NCI-H2081 treated with DMSO at 0.1 percent for 48 hours (cell line): ENCODE measurements at regions not wholly inside any gene's neighbourhood (a gene's known extent, or its start where the extent isn't known, plus 50 kb on each side); places are given as distances from the start of the nearest gene placed in this dataset.
"Not testable (repeated sequence)": the region's sequence is repeated elsewhere in the genome, so short reads cannot be mapped to it uniquely, and the experiment has no call there.

Source experiments
- DNase-seq: peaks from one replicate; lab custom pipeline; 2025; lab: John Stamatoyannopoulos, UW

DNA sequence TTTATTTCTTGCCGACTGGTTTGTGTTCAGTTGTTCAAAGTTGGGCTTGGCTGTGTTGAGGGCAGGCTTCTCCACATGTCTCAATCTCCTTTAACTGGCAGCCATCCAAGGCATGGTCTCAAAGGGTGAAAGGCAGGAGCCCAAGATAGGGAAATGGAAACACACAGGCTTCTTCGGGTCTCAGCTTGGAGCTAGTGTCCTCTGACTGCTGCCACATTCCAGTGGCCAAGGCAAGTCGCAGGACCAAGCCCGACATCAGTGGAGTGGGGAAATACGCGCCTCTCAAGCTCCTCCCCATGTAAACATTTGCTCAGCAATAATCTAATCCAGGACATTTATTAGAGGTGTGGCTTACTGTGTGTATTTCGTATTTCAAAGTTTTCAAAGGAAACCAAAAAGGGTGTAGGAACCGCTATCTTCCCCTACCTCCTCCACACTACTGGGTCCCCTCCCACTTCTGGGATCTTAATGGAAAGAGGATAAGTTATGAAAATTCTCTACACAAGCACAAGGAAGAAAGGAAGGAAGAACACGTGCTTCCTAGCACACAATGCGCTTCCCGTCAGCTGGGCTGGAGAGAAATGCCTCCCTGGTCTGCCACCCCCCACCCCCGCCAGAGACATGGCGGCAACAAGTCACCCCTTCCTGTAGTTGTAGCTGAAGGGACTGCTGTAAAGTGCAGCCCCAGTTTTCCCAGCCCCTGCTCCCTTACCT lies 181.7 kb downstream of the FAM43A start:
- DNase-seq, result no peak

DNA sequence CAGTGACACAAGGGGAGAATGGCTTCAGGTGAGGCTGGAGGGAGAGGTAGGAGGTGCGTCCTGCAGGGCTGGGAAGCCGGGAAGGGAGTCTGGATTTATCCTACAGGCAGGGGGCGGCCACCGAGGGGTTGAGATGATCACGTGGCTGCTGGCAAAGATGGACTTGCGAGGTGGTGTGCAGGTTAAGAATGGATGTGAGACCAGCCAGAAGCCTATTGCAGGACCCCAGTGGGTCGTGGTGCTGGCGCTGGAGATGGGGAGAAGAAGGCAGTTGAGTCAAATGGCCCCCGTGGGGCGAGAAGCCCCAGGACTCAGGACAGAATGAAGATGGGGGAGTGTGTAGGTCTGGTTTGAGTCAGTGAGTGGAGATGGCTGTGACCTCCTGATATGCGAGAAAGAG lies 183.1 kb downstream of the FAM43A start:
- no peak for DNase-seq

DNA sequence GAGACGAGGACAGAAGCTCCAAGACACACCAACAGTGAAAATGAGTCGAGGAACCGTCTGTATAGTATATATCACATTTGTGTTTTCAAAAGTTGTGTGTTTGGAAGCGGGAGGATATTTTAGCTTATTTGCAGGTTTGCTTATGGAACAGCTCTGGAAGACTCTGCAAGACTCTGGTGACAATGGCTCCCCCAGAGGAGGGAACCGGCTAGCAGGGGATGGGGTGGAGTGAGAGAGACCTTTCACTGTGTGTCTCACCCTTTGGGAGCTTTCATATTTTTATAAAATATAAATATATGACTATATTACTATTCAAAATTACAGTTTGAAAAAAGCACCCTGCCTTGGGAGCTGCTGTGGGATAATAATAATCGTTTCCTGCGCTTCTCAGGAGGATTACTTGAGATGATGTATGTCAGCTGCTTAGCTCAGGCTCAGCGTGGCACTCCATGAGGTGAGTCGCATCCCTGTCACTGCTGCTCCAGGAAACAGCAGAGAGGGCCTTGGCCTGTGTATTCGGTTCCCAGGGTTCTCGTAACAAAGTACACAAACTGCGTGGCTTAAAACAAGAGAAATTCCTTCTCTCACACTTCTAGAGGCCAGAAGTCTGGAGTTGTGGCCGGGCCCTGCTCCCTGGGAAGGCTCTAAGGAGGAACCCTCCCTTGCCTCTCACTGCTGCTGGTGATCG lies 183.9 kb downstream of the FAM43A start:
- no peak for DNase-seq

DNA sequence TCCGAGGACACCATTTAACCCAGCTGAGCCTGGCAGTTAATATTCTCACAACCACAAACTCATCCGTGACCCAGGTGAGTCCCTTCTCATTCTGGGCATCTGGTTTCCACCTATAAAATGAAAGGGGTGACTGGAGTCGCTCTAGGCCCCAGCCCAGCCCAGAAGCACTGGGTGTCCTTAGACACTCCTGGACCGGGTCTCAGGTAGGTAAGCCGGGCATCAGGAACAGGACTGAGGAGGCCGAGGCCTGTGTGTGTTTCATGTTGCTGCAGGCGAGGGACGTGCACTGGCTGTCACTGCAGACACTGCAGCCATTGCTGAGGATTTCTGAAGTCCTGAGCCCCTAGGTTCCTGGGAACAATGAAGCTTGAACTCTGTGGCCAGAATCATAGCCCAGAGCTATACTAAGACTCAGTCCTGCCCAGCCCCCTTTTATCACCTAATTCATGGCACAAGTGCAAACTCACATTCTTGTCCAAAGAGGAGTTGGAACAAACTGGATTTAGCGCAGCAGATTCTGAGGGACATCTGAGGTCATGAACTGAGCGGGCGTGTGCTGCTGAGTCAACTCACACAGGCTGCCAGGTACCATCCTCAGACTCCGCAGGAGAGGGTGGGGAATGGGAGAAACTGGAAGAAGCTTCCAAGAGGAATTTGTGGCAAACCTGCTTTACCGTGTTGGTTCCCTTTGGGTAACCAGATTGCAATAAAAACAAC lies 184.9 kb downstream of the FAM43A start:
- DNase-seq, result no peak

DNA sequence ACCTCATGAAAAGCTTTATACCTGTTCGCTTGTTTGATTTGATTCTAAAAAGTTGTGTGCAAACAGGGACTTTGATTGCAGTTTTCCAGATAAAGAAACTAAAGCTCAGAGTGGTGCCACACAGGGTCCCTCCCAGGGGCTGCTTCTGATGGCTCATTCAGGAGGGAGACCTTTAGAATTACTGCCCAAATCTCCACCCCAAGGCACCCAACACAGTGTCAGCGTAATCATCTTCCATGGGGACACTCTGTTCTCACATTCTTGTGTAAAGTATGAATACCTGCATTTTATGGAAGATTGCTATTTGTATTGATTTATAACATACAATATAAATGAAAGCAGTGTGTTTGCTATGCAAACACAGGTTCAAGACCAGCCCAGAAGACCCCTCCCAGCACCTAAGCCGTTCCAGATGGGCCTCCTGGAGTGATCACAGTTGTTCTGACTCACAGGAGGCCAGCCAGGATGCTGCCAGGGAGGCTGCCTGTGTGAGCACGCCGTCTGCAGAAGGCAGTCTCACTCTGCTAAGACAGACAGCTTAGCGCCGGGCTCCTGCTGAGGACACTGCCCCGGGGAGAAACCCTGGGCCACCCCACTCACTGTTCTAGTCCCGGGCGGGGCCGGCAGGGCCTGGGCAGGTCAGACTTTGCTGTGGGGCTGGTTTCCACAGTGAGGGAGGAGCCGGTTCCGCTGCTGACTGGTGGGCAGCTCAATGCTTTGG lies 185.6 kb downstream of the FAM43A start:
- peak; percentile 77 for DNase-seq

DNA sequence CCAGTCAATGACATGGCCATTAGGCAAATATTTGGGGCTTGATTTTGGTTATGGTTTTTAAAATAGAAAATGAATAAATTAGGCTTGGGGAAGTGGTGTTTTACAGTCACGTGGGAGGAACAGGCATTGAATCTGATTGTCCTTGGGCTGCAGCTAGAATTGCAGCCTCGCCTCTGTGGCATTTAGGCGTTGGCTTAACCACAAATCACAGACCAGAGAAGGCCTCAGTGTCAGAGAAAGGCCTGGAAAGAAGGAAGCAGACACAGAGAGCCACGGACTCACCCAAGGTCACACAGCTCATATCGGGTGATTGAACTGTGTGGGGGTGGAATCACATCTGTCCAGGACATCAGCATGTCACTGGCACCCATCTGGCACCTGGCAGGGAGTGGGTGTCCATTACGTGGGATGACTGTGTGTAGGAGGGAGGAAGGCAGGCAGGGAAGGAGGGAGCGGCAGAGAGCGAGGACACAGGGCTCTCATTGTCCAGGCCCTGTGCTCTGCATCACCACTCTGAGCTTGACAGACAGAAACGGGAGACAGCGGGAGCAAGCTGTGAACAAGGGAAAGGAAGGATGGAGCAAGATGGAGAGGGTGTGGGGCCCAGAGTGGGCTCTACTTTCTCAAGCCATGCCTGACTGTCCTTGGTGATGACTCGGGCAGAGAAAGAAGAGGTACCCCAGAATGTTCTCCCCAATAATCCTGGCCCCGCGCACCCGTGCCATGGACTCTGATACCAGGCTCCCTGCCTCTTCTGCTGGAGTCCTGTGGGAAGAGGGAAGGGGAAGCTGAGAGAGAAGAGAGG lies 186.4 kb downstream of the FAM43A start:
- DNase-seq, result no peak

DNA sequence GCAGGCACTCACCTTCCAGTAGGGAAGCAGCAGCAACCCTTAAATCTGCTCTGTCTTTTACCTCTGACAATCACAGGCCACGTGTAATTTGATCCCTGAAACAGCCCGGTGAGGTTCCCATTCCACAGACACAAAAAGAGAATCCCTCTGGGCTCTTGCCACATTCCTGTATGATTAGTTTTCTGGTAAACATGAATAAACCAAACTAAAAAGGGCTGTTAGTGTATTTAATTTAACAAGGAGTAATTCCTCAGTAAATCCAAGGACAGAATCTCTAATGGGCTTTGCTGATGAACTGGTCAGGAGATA lies 186.9 kb downstream of the FAM43A start:
- no peak for DNase-seq

DNA sequence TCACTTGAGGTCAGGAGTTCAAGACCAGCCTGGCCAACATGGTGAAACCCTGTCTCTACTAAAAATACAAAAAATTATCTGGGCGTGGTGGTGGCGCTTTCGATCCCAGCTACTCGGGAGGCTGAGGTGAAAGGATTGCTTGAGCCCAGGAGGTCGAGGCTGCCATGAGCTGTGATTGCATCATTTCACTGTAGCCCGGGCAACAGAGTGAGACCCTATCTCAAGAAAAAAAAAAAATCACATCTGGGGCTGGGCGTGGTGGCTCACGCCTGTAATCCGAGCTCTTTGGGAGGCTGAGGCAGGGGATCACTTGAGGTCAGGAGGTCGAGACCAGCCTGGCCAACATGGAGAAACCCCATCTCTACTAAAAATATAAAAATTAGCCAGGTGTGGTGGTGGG lies 187.8 kb downstream of the FAM43A start:
- not testable (repeated sequence) for DNase-seq

DNA sequence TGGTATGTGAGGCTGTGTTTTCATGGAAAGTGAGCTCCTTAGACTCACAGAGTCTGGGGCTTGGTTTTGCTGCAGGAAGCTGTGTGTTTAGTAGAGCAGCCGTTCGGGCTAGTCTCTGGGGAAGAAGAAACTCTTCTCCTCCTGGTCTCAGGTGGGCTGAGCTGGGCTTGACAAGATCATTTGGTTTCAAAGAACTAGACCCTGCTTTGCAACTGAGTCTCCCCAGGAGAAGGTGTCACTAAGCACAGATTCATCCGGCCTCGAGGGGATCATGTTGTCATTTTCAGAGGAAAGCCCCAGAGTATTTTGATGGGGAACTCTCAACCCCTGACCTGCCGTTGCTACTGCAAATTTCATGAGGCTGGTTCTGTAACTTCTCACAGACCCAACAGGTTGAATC lies 188.5 kb downstream of the FAM43A start:
- no peak for DNase-seq

DNA sequence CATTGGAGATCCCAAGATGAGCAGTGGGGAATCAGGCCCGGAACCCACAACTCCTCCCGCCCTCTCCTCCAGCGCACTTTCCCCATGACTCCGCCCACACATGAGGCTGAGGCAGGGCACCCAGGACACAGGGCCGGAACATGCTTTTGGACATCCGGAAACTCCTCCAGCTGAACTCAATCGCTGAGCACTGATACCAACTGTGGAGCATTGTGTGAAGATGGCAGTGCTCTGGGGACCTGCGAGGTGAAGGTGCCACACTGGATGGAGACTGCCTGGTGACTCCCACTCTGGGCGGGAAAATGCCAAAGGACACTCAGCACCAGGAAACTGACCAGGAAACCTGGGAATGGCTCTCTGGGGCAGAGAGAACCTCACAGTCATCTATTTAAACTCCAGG lies 189.1 kb downstream of the FAM43A start:
- no peak for DNase-seq

DNA sequence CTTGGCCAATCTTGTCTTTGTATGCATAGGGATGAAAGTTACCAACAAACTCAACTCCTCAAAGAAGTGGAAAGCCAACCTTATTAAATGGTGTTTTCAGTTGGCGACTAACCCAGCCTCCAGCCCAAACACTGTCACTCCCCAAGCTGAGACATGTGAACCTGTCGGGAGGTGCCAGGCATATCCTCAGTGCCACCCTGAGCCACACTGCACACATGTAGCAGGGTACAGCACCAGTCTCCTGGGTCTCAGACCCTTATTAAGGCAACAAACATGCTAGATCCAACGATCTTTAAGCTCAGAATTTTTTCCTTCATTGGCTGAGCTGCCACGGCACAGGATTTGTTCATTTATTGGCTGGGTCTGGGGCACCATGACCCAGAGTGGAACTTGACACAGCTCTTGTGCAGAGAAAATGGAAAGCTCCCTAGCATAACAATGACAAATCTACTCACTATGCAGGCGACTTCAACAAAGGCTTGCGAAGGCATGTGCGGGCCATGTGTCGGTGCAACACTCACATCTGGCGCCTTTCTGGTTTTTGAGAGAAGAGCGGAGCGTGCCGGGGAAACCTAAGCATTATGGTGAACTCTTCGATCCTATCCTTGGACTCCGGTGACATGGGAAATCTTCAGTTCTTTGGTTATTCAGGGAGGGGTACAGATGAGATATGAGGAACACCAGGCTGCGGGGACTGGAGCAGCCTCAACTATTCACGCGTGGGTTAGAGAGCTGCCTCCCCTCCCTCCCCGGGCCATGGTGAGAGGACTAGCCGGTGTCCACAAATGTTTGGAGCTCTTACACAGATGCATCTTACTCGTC lies 190.1 kb downstream of the FAM43A start:
- no peak for DNase-seq

DNA sequence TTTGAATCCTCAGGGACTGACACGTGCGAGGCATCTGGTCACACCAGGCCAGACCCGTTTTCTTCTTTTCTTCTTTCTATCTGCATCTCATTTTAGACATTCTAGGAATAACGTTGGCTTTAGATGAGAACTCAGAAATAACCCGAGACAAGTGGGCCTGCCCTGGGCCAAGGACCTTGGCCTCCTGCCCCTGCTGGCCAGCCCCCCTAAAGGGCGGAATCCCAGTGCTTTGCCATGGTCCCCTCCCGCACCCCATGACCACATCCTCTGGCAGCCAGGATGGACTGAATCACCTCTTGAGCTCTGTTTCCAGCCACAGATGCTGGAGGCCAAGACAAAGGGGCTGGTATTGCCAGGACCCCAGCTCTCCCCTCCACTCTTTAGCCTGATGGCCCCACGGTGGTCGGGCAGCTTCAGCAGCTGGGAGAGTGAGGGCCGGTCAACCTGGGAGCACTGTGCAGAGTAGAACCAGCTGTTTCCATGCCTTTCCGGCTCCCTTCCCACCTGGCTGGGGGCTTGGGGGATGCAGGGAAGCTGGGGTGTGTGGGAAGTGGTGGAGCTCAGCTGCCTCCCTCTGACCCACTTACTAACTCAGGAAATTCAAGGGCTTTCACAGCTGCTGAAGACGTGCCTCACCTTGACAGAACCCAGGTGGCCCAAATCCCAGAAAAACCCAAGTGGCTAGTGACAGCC lies 190.9 kb downstream of the FAM43A start:
- DNase-seq, result no peak

DNA sequence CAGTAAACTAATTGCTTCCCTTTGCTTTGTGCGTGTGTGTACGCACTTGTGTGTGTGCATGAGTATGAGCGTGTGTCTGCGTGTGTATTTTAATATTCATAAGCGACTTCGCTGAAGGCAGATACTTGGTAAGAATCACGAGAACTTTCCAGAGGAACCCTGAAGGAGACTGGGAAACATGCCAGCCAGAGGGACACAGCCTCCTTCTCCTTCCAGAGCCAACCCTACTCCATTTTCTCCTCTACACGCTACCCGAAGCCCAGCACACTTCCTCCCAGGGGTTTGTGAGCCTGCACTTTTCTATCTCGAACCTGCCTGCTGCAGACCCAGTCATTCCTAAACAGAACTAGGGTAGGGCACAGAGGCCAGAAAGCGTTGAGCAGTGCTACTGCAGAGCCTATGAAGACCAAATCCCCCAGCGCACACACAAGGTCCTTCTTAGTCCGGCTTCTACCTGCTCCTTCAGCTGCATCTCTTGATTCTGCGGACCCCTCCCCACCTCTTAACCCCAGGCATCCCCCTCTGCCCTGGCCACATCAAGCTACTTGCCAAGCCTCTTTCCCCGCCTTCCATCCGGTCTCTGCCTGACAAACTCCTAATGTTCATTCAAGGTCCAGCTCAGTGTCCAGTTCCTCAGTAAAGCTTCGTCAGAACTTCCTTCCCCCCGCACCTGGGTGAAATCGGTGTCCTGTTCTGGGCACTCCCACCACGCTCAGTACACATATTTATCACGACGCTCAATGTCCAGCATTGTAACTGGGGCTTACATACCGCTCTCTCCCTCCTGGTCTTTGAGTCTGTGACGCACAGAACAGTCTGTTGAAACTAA lies 191.8 kb downstream of the FAM43A start:
- DNase-seq, result no peak

DNA sequence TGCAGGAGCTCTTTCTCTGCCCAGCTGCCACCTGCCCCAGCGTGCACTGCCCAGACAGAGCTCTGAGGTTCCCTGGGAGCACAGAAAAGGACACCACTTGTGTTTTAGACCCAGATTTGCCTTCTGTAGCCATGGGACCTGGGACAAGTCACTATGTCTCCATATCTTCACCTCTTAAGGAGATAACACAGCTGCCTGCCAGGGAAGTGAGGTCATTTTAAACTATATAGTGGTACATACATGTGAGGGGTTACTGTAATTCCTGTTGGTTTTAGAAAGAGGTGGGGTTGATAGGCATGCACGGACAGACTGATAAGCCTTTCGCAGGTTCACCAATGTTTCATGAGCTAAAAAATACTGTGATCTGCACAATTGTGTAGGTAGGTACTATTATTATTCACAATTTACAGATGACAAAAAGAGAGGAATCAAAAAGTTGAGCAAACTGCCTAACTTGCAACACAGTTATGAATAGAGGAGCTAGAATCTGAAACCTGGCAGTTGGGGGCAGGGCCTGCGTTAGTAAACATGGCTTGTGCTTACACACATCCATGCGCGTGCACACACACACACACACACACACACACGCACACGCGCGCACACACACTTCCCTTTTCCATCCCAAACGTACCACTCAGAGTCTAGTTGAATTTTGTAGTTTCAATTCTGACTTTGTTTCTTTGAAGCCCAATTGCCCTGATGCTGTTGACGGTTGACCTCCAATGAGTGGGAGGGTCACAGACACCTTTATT lies 193.6 kb downstream of the FAM43A start:
- no peak for DNase-seq

DNA sequence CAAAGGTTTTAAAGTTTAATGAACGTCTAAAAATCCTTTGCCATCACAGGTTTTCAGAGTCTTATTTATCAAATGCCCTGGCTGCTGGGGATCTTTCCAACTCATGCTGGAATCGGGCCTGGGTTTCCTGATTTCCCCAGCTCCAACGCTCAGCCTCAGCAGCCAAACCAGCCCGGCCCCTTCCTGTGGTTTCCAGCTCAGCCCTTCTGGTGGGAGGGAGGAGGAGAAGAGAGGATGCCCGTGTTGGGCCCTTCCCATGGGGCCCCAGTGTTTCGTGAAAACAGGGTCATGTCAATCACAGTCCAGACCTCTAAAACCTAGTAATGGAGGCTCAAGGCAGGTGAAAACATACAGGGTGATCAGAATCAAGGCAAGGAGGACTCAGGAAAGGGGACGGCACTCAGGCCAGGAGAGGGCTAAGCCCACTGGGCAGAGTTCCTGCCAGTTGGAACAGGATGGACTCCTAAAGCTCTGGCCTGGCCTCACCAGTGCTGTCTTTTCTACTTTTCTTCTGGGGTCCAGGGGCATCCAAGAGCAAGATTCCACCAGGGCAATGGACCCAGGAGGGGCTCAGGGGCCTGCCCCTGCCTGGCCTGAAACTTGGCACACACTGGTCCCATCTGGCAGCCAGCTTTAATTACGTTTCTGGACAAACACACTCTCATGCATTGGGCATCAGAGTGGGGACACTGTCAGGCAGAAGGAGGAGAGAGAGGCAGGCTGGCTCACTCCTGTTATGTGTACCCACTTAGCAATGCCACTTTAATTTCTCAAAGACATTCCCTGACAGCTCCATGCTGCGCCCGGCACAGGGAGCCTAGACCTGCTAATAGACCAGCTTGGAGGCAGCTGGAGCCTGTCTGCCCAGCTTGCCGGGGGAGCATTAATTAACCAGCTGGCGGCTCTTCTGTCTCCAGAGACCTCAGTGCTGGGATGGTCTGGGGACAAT lies 194.6 kb downstream of the FAM43A start:
- no peak for DNase-seq

DNA sequence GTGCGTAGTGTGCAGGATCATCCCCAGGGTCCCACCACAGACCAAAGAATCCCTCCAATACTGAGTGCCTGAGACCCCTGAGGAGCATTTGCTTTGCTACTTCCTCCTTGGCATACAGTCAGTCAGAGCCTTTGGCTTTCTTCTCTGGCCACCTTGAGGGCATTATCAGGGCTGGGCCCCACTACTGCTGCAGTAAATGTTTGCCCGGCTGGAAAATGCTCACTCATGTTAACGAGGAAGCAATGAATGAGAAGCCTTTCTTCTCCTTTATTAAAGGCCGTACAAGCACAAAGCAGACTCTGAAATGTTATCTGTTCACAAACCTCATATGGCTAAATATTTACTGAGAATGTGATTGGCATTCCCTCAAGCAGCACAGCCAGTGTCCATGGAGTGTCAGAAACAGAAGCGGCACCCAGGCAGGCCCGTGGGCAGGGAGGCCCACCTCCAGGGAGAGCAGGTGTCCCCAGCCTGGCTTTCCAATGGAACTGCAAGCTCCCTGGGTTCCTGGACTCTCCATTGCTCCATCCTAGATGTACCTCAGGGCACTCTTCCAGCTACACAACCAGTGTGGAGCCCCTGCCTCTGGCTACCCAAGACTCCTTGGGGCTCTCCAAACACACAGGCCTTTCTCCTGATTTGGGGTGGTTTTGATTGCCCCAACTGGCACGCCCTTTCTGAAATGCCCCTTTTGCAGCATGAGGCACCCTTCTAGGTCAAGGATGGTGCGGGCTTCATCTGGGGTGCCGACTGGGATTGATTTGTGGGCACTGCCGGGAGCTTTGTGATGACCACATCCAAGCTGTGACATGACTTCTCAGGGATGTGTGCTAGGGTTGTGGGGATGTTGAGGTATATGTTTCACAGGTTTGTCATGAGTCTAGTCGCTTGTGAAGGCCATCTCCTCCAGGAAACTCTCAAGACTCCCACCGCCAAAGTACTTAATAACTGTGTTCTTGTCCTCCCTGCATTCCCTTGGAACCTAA lies 195.6 kb downstream of the FAM43A start:
- no peak for DNase-seq
